Neuronal stem cell (in vitro differentiated cells): ENCODE measurements at regions not wholly inside any gene's neighbourhood (a gene's known extent, or its start where the extent isn't known, plus 50 kb on each side); places are given as distances from the start of the nearest gene placed in this dataset.

Experiments
- DNase-seq: peaks from one replicate; pipeline ENCODE4 v3.0.0-alpha.2; 2013; ENCODE audit warnings: low spot score
- H2AFZ ChIP-seq: one replicate; pipeline ENCODE4 v1.6.1; 2013; ENCODE audit warnings: mild to moderate bottlenecking, low read length, inconsistent platforms
- H2AK5ac ChIP-seq: 2 replicates; pipeline ENCODE4 v1.6.1; 2013; ENCODE audit warnings: low read depth, mild to moderate bottlenecking, inconsistent platforms, low read length, moderate library complexity, mixed read lengths
- H2BK120ac ChIP-seq: 2 replicates; pipeline ENCODE4 v1.6.1; 2013; ENCODE audit warnings: low read depth, mild to moderate bottlenecking, inconsistent platforms, low read length, moderate library complexity, mixed read lengths
- H2BK12ac ChIP-seq: one replicate; pipeline ENCODE4 v1.6.1; 2013; ENCODE audit warnings: low read length, inconsistent platforms
- H2BK15ac ChIP-seq: 2 replicates; pipeline ENCODE4 v1.6.1; 2013; ENCODE audit warnings: mild to moderate bottlenecking, low read length, inconsistent platforms, mixed read lengths
- H2BK5ac ChIP-seq: one replicate; pipeline ENCODE4 v1.6.1; 2013; ENCODE audit warnings: inconsistent platforms, mild to moderate bottlenecking, low read length, moderate library complexity
- H3K14ac ChIP-seq: one replicate; pipeline ENCODE4 v1.6.1; 2013; ENCODE audit warnings: low read length, inconsistent platforms
- H3K18ac ChIP-seq: 2 replicates; pipeline ENCODE4 v1.6.1; 2013; ENCODE audit warnings: low read length, inconsistent platforms
- H3K23ac ChIP-seq: 2 replicates; pipeline ENCODE4 v1.6.1; 2013; ENCODE audit warnings: low read depth, mild to moderate bottlenecking, mixed read lengths, low read length, inconsistent platforms; ENCODE audit not compliant: poor library complexity
- H3K27ac ChIP-seq: replicated peaks from 3 replicates; pipeline ENCODE4 v1.5.1; 2013; ENCODE audit warnings: low read length, inconsistent platforms
- H3K27me3 ChIP-seq, 3 experiments: 2 replicates each; pipeline ENCODE4 v1.6.1; 2013; ENCODE audit warnings: low read length in 3 of 3, mild to moderate bottlenecking in 2 of 3, inconsistent platforms in 1 of 3, low read depth in 1 of 3, mixed read lengths in 1 of 3, moderate library complexity in 1 of 3; ENCODE audit not compliant: control insufficient read depth in 3 of 3, insufficient read depth in 3 of 3
- H3K36me3 ChIP-seq, 2 donors: replicated peaks in 1 of 2; 2 replicates each; pipeline ENCODE4 v1.6.1; 2013; ENCODE audit warnings: low read length in 2 of 2; ENCODE audit not compliant: control insufficient read depth in 2 of 2, insufficient read depth in 2 of 2
- H3K4ac ChIP-seq: 2 replicates; pipeline ENCODE4 v1.6.1; 2013; ENCODE audit warnings: inconsistent platforms, mild to moderate bottlenecking, low read length, moderate library complexity
- H3K4me1 ChIP-seq, 2 donors: 1 replicate in 1 of 2; 2 replicates in 1 of 2; pipeline ENCODE4 v1.6.1; 2013; ENCODE audit warnings: low read length in 2 of 2, low read depth in 1 of 2; ENCODE audit not compliant: control insufficient read depth in 2 of 2, insufficient read depth in 1 of 2
- H3K4me2 ChIP-seq: one replicate; pipeline ENCODE4 v1.6.1; 2013; ENCODE audit warnings: mild to moderate bottlenecking, low read length, inconsistent platforms; ENCODE audit not compliant: insufficient read depth, poor library complexity, severe bottlenecking
- H3K4me3 ChIP-seq, 2 donors: 2 replicates each; pipeline ENCODE4 v1.5.1; 2013; ENCODE audit warnings: low read length in 2 of 2, mild to moderate bottlenecking in 2 of 2, inconsistent platforms in 1 of 2, moderate library complexity in 1 of 2
- H3K79me1 ChIP-seq: one replicate; pipeline ENCODE4 v1.6.1; 2013; ENCODE audit warnings: low read depth, mild to moderate bottlenecking, inconsistent platforms, low read length, moderate library complexity
- H3K9ac ChIP-seq: one replicate; pipeline ENCODE4 v1.6.1; 2013; ENCODE audit warnings: mild to moderate bottlenecking, low read depth, low read length, inconsistent platforms; ENCODE audit not compliant: poor library complexity
- H3K9me3 ChIP-seq, 2 donors: replicated peaks in 1 of 2; 2 replicates each; pipeline versions ENCODE3 to v1.6.1; 2013; ENCODE audit warnings: low read length in 2 of 2, mild to moderate bottlenecking in 2 of 2, inconsistent platforms in 1 of 2, low read depth in 1 of 2, mixed read lengths in 1 of 2, moderate library complexity in 1 of 2; ENCODE audit not compliant: control insufficient read depth in 2 of 2, insufficient read depth in 1 of 2
- H4K8ac ChIP-seq: one replicate; pipeline ENCODE4 v1.6.1; 2013; ENCODE audit warnings: low read depth, mild to moderate bottlenecking, inconsistent platforms, low read length, moderate library complexity
- H4K91ac ChIP-seq: one replicate; pipeline ENCODE4 v1.6.1; 2013; ENCODE audit warnings: low read length, low read depth, mild to moderate bottlenecking, inconsistent platforms; ENCODE audit not compliant: poor library complexity
- WGBS, 2 donors: extraction: QIAGEN DNeasy Blood & Tissue Kit; methylation state at CpG; one replicate each; pipeline ENCODE4 v1.1.7; 2013; ENCODE audit warnings: missing lambda C conversion rate in 2 of 2, mixed read lengths in 1 of 2; ENCODE audit not compliant: insufficient read length in 2 of 2, insufficient replicate concordance in 1 of 2; ENCODE audit errors: extremely low coverage in 2 of 2; 5-methylcytosine and 5-hydroxymethylcytosine counted together

DNA sequence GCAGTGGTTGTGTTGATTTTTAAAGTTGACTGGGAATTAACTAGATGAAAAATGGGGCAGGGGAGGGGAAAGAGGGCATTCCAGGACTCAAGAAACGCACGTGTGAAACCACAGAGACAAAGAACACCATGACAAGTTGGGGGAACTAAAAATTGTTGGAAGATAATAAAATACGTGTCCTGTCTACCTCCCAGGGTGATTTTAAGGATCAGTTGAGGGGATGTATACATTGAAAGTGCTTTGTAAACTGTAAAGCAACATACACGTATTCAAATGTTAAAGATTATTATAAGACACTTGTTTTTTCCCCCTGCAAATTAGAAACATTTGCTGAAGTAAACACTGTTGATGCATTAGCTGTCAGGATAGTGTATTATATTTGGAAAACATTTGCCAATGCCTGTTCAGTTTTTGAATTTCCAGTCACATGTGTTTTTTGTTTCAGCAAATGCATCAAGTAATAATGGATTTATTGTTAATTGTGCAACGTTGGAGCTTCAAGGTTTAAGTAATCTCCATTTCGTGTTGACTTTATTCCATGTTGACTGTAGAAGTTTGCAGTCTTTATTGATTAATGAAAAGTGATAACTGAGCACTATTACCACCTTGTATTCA, 412.7 kb downstream of the ACTL7B start:
- H3K9ac ChIP-seq = no peak overlapping the region
- no peak overlapping the region for H3K4me3 ChIP-seq
- no peak overlapping the region for H3K14ac ChIP-seq
- no peak overlapping the region for H4K91ac ChIP-seq
- H3K4ac ChIP-seq = no peak overlapping the region
- no peak overlapping the region for H2AFZ ChIP-seq
- H3K23ac ChIP-seq = no peak overlapping the region
- H3K4me1 ChIP-seq = peaks cover 0 to 1% of the 10 kb centered on the region in 2 donors
- H2BK15ac ChIP-seq = no peak overlapping the region
- no peak overlapping the region for H3K4me2 ChIP-seq
- no peak overlapping the region for H3K18ac ChIP-seq
- H2AK5ac ChIP-seq = no peak overlapping the region
- no peaks in the 10 kb centered on the region for H3K27me3 ChIP-seq
- H3K27ac ChIP-seq = no peak overlapping the region
- H2BK5ac ChIP-seq = no peak overlapping the region
- no peaks in the 10 kb centered on the region for H3K79me1 ChIP-seq
- DNase-seq = no peak
- H3K9me3 ChIP-seq = no peaks in the 10 kb centered on the region
- H3K36me3 ChIP-seq = no peaks in the 10 kb centered on the region
- WGBS, 2 donors = no CpG with 5 or more reads among the region's 6 CpGs
- H2BK12ac ChIP-seq = no peak overlapping the region
- no peak overlapping the region for H4K8ac ChIP-seq
- no peak overlapping the region for H2BK120ac ChIP-seq

DNA sequence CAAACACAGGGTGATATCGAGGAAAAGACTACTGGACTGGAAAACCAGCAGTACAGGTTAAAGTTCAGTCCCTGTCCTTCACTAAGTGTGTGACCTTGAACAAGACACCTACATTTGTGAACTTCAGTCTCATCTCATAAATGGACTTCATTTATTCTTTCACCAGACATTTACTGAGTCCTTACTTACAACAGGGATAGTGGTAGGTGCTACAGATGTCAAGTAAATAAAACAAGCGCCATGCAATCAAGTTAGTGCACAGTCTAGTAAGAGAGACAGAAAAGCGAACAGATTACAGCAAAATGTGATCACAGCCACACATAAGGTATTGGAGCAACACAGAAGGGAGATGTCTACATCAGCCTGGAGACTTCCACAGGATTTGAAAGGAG, 413.2 kb downstream of the ACTL7B start:
- Histone ChIP-seq H3K14ac (no peak overlapping the region), H2BK12ac (no peak overlapping the region), H3K4me2 (no peak overlapping the region), H3K27ac (no peak overlapping the region), H3K36me3 (no peaks in the 10 kb centered on the region), H4K91ac (no peak overlapping the region), H2BK5ac (no peak overlapping the region), H3K4ac (no peak overlapping the region), H3K9me3 (no peaks in the 10 kb centered on the region), H4K8ac (no peak overlapping the region), H3K23ac (no peak overlapping the region), H2BK120ac (no peak overlapping the region), H3K4me3 (no peak overlapping the region), H3K27me3 (no peaks in the 10 kb centered on the region), H3K79me1 (no peaks in the 10 kb centered on the region), H3K9ac (no peak overlapping the region), H2AK5ac (no peak overlapping the region), H2AFZ (no peak overlapping the region), H2BK15ac (no peak overlapping the region), H3K4me1 (peaks cover 0 to 1% of the 10 kb centered on the region in 2 donors), H3K18ac (no peak overlapping the region)
- DNase-seq = no peak
- no CpG with 5 or more reads among the region's 3 CpGs for WGBS, 2 donors

DNA sequence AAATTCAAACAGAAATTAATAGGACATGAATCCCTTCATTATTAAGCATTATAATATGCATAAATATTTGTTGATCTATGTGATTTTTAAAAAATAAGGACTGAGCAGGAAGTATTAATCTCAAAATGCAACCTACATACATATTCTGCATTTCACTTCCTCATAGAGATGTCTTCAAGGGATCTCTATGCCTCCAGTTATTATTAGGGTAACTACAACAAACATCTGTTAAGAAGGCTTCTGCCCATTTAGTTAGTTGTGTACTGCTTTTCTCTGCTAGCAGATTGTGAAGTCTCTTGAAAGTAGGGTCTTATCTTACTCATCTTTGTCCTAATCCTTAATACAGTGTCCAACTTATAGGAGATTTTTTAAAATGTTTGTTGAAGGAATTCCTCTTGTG, 414.1 kb downstream of the ACTL7B start:
- no peak overlapping the region for H3K4me2 ChIP-seq
- no peak overlapping the region for H3K9ac ChIP-seq

DNA sequence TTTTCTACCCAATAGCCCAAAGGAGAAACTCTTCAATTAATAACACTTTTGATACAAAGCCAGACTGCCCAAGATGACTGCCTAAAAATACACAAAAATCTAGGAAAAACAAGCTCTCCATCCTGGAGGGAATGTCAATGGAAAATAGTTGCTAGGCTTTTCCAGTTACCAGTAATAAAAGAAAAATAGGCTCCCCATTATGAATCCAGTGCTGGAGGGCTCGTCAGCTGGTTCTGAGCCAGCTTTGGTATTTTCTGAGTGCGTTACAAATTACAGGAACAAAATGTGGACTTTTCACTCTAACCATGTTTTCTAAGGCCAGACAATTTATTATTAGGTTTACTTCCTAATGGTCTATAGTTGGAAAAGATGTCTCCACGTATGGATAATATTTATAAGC, 414.5 kb downstream of the ACTL7B start:
- Histone ChIP-seq H2BK15ac (no peak overlapping the region), H3K27ac (no peak overlapping the region)
- WGBS, 2 donors = no CpG with 5 or more reads among the region's 3 CpGs

More for the DNA sequence above, 414.1 kb downstream of the ACTL7B start:
- H2AFZ ChIP-seq = no peak overlapping the region
- no peak overlapping the region for H3K4ac ChIP-seq
- no peak overlapping the region for H4K91ac ChIP-seq
- no peaks in the 10 kb centered on the region for H3K36me3 ChIP-seq
- H3K9me3 ChIP-seq = no peaks in the 10 kb centered on the region
- H3K18ac ChIP-seq = no peak overlapping the region
- no peak overlapping the region for H2BK12ac ChIP-seq
- H3K27ac ChIP-seq = no peak overlapping the region
- no peaks in the 10 kb centered on the region for H3K27me3 ChIP-seq
- H2BK5ac ChIP-seq = no peak overlapping the region
- H3K4me1 ChIP-seq = peaks cover 0 to 1% of the 10 kb centered on the region in 2 donors
- no peak overlapping the region for H3K4me3 ChIP-seq
- no peak overlapping the region for H3K23ac ChIP-seq
- no peak overlapping the region for H2BK15ac ChIP-seq
- H2AK5ac ChIP-seq = no peak overlapping the region
- DNase-seq = no peak
- H3K79me1 ChIP-seq = no peaks in the 10 kb centered on the region
- H2BK120ac ChIP-seq = no peak overlapping the region
- no peak overlapping the region for H3K14ac ChIP-seq
- no peak overlapping the region for H4K8ac ChIP-seq

More for the DNA sequence above, 414.5 kb downstream of the ACTL7B start:
- Histone ChIP-seq H3K4me3 (no peak overlapping the region), H3K4ac (no peak overlapping the region), H3K23ac (no peak overlapping the region), H3K14ac (no peak overlapping the region), H2AK5ac (no peak overlapping the region), H2BK12ac (no peak overlapping the region), H4K8ac (no peak overlapping the region), H3K18ac (no peak overlapping the region), H3K79me1 (no peaks in the 10 kb centered on the region), H3K4me2 (no peak overlapping the region), H2BK120ac (no peak overlapping the region), H3K4me1 (peaks cover 0 to 1% of the 10 kb centered on the region in 2 donors), H2AFZ (no peak overlapping the region), H4K91ac (no peak overlapping the region), H3K27me3 (no peaks in the 10 kb centered on the region), H2BK5ac (no peak overlapping the region), H3K9ac (no peak overlapping the region), H3K9me3 (no peaks in the 10 kb centered on the region), H3K36me3 (no peaks in the 10 kb centered on the region)
- no peak for DNase-seq
